Superior temporal gyrus (tissue), 1 donor: ENCODE measurements at regions not wholly inside any gene's neighbourhood (a gene's known extent, or its start where the extent isn't known, plus 50 kb on each side); places are given as distances from the start of the nearest gene placed in this dataset.
A peak's percentile ranks its signal among the peaks of the same experiment; 100 is the strongest.

Experiments used
- DNase-seq: peaks from one replicate; pipeline ENCODE4 v3.0.0-alpha.2; 2016; ENCODE audit errors: extremely low spot score

DNA sequence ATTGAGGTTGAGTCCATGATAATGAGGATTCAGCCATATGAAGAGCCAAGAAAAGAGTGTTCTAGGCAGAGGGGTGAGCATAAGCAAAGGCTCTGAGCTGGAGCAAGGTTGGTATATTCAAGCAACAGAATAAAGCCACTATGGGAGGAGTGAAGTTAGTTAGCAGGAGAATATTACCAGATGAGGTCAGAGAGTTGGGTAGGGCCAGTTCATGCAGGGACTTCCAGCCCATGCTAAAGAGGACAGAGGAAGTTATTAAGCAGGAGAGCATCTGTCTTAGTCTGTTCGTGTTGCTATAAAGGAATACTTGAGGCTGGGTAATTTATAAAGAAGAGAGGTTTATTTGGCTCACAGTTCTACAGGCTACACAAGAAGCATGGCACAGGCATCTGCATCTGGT, 57.1 kb upstream of the ATG10 start:
- no peak for DNase-seq

DNA sequence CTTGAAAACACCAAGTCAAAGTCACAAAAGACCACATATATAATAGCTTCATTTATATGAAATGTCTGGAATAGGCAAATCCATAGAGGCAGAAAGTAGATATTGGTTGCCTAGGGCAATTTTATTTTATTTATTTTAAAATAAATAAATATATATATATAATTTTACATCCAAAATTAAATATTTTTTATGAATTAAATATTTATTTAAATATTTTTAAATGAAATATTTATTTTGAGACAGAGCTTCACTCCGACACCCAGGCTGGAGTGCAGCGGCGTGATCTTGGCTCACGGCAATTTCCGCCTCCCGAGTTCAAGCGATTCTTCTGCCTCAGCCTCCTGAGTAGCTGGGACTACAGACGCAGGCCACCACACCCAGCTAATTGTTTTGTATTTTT, 58.9 kb upstream of the ATG10 start:
- DNase-seq: no peak

DNA sequence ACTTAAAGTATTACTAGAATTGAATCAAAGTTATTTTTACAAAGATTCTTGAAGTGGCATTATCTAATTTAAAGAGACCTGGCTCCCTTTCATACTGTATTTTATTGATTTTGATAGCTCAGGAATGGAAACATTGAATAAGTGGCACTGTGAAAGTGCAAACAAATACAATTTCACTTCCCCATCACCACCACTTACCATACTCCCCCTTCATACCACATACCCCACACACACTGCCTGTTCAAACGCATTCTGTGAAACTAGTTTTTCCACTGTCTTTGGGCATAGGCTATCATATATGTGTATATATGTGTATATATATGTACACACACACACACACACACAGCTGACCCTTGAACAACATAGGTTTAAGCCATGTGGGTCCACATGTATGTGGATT, 62.1 kb upstream of the ATG10 start:
- DNase-seq: no peak

DNA sequence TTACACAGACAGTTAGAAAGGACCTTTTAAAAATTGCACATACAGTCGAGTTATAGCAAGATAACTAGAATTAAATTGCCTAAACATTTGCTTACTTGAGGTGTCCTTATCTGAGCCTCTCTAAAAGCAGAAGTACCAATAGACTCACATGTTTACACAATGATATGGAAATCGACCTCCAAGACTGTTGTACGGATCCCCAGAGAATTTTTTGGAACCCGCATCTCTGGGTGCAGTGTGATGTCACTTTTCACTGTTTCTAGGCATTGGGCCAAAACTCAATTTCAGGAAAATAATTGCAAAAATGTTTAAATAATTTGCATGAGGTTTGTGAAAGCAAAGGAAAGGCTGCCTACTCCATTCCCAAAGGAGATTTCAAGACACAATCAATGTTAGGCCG, 63.1 kb upstream of the ATG10 start:
- DNase-seq: no peak

DNA sequence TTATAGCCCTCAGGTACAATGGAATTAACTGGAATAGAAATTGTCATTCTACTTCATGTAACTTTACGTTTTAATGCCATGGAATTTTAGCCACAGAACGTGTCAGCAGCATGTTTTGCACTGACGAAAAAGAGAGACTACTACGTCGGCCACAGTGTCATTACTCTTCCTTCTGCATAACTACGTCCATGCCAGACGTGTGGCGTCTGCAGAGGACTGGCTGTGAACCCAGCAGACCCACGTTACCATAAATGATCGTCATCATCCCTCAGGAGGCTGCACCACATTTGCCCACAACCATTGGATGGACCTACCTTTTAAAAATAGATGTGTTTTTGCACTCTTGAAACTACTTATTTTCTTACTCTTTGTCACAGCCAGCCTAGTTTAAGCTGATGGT, 63.8 kb upstream of the ATG10 start:
- DNase-seq: no peak

DNA sequence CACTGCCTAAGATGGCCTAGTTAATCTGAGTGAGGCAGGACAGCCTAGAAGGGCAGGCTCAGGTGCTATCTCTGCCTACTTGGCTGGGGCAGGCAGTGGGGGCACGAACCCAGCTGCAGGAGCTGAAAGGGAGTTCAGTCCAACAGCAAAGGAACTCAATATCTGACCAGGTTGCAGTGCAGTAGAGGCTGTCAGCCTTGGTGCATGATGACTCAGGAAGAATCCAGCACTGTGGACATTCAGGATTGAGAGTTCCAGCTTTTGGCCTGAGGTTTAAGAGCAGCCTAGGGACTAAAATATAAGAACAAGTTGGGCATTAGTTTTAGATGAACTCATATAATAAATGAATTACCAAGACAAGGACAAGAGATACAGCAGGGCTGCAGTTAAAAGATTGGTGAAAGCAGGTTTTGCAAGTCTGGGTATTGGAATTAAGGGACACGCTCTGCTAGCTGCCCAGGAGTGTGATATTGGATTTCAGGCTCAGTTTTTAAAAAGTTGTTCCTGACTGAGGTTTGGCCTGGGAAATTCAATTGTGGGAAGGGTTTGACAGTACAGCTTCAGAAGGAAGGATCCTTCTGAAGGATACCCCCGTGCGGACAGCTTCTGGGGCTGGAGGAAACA, 64.7 kb upstream of the ATG10 start:
- DNase-seq: no peak

DNA sequence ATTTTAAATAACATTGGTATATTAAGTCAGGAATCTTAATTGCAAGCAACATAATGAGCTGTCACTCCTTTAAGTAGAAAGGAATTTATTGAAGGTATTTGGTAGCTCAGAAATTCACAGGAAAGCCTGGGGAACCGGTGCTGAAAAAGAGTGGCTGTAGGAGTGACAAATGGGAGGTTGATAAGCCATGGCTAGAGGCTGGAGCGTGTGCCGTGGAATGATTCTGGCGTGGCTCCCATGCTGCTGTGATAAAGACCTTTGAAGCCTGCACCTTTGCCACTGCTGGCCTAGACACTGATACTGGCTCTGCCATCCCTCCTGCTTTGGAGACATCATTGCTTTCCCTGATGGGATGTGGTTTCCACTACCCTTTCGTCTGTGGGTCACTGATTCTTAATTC, 65.7 kb upstream of the ATG10 start:
- no peak for DNase-seq

DNA sequence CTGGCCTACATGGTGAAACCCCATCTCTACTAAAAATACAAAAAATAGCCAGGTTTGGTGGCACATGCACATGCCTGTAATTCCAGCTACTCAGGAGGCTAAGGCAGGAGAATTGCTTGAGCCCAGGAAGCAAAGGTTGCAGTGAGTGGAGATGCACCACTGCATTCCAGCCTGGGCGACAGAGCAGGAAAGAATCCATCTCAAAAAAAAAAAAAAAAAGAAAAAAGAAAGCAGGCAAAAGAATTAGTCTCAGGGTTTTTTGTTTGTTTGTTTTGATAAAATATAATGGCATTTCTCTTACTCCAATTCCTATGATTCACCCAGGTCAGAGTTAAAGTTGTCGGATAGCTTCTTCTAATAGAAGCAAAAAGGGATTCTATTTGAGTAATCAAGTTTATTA, 67.0 kb upstream of the ATG10 start:
- no peak for DNase-seq

DNA sequence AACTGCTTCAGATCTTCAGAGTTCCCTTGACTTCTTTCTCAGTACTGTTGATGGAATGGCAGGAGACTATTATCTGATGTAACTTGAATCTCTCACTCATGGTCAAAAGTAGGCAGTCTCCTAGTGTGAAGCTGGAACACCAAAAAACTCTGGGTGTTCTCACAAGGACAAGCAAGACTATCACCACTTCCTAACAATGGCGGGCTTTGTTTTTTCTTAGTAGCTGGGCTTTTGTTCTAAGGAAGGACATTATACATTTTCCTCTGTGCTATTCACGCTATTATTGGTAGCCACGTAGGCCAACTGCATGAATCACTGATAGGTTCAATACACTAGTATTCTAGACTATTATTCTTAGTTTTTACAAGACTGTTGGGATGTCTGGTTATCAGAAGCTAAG, 67.7 kb upstream of the ATG10 start:
- DNase-seq: peak; percentile 73

DNA sequence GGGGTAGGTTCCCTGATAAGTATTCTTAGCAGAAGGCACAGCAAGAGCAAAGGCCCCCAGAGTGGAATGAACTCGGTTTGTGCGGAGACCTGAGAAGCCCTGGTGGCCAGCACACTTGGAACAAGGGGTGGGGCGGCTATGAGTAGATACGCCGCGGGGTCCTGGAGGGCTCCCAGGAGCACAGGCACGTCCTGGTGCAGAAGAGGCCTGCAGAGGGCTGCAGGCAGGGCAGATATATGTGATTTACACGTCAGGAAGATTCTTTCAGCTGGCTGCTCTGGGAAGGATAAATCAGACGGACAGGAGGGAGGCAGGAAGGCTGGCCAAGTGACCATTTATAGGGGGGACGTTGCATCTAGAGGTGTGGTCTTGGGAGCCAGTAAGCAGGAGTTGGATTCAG, 70.2 kb upstream of the ATG10 start:
- no peak for DNase-seq

DNA sequence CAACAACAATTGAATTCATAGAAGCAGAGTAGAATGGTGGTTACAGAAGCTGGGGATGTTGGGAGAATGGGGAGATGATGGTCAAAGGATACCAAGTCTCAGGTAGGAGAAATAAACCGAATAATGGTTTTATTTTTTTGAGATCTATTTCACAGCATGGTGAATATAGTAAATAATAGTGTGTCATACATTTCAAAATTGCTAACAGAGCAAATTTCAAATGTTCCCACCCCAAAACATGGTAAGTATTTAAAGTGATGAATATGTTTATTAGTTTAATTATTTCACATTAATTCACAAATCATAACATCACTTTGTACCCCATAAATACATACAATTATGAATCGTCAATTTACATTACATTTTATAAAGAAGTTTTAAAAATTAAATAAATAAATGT, 72.7 kb upstream of the ATG10 start:
- no peak for DNase-seq

DNA sequence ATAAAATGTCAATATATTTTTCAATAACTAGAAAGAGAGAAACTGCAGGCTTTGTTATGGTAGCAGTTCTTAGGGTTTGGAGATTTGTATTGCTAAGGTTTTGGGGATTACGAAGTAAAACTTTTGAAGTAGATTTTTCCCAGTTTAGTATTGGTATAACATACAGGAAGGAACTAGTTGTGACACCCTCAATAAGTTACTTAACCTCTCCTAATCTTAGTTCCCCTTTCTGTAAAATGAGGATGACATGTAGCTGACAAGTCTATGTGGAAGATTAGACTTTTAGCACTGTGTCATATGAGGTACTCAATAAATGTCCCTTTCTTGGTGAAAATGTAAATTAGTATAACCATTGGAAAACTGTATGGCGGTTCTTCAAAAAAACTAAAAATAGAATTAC, 73.4 kb upstream of the ATG10 start:
- no peak for DNase-seq

DNA sequence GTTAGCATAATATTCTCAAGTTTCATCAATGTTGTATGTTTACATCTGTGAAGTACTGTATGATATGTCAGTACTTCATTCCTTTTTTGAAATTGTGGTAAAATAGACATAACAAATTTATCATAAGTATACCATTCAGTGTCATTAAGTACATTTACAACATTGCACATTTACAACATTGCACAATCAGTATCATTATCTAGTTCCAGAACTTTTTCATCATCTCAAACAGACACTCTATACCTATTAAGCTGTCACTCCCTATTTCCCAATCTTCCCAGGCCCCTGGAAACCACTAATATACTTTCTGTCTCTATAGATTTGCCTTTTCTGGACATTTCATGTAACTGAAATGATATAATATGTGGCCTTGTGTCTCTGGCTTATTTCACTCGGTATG, 75.1 kb upstream of the ATG10 start:
- no peak for DNase-seq

DNA sequence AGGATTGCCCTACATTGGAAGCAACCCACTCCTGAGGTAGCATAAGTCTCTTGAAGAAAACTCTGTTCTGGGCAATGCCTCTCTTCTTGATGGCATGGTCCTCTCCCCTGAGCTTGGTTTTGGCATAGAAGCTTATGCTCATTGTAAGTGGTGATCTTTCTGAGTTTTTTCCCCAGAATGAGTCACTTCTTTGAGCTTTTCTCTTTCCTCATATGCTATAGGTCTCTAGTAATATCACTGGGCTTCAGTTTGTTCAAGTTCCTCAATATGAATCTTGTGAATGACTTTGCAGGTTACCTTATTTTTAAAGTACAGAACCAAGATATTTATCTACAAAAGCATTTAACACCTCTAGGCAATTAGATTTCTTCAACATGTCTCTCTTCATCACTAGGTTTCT, 76.5 kb upstream of the ATG10 start:
- no peak for DNase-seq

DNA sequence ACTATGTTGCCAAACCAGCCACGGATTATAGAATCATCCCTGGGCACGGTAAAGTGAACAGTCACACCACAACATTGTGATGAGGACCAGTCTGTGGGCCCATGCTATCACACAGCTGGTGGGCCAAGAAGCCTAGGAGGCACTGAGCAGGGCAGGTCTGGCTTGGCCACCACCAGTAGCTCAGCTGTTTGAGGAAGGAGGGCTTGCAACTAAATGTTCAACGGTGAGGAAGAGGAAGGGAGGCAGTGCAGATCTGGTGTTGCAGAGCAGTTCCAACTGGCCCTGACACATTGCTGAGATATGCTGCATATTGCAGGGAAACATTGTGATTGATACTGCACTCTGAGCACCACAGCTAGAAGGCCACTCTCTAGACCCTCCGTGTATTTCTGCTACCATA, 77.9 kb upstream of the ATG10 start:
- DNase-seq: no peak

DNA sequence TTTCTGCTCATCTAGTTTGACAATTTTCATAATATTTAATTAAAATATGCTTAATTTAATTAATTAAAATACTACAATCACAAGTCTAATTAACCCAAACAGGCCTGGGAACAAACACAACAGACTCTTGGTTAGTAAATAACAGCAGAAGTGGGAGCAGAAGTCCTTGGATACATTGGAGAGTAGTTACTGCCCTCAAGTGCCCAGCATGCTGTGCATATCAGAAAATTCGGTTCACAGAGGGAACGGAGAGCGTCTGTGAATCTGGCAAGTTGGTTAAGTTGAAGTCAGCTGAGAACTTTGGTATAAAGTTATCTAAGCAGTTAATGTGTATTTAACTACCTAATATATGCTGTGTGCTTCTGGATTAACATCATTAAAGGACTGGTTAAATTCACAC, 87.0 kb upstream of the ATG10 start:
- DNase-seq: no peak

DNA sequence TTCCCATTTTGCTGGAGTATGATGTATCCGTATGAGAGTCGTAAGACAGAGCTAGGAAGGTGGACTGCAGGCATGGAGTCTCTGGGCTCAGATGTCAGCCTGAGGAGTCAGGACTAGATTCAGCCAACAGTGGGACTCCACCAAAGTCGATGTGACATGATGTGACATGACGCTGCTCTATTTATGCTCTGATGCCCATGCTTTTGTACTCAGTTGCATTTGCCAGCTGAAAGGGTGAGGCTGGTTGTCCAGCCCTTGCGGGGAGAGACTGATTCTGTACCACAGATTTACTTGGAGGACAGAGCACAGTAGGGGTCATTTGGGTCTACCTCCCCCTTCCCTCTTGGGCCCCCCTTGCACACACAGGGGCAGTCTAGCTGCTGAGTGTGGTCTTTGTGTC, 88.5 kb upstream of the ATG10 start:
- no peak for DNase-seq

DNA sequence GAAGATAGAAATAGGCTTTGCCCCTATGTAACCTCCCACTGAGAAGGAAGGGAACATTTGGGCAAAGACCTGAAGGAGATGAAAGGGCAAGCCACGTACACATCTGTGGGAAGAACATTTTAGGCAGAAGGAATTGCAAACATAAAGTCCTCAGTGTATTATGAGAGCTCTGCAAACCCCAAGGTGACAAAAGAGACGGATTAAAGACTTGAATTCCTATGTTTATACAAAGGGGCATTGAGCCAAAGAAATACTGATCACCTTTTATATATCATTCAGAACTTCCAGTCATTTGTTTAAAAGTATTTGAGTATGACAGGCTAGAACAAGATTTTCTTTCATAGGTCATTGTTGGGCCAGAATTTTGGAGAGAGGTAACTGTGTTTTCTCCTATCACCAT, 90.2 kb upstream of the ATG10 start:
- no peak for DNase-seq

DNA sequence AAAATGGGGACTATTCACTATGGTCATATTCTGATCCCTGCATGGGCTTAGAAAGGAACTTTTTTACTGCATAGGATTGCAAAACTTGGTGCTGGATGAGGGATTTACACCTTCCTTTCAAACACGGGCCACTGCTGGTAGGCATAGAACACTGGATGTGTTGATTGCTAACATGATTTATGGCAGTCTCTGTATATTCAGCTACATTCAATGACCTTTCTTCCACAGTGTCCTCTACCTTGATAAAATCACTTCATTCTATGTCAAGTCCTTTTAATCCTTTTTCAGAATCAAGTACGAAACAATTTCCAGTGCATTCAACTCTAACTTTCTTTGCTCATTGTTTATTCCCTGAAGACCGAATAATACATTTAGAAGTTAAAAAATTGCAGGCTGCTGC, 91.9 kb upstream of the ATG10 start:
- no peak for DNase-seq

DNA sequence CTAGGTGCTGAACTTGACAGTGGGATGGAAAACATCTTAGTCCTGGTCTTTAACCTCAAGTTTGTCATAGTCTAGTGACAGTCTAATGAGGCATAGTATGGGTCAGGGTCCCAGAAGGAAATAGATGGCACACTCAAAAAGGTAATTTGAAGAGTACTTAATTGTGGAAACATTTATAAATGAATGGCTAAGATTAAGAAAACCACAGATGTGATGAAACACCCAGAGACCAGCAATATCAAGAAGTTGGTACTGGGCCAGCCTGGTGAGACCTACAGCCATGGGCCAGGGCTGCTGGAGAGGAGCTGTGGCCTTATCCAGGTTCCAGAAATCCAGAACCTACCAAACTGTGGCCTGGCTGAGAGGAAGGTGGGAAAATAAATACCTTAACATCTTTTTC, 93.5 kb upstream of the ATG10 start:
- no peak for DNase-seq

DNA sequence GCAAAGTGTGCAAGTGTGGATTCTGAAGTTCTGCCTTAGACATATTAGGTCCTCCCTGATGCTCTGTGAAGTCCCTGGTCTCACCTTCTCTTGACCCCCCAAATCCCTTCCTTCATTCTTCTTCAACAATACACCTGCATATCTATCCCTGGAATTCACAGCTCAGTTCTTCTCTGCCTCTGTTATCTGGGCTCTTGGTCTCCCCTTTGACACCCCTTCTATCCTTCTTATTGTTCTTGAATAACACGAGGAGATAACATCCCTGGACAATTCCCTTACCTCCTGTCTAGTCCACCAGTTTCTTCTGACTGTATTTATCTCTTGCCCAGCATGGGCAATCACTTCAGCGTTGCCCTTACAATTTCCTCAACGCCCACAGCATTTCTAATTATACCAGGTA, 104.8 kb upstream of the ATG10 start:
- no peak for DNase-seq

DNA sequence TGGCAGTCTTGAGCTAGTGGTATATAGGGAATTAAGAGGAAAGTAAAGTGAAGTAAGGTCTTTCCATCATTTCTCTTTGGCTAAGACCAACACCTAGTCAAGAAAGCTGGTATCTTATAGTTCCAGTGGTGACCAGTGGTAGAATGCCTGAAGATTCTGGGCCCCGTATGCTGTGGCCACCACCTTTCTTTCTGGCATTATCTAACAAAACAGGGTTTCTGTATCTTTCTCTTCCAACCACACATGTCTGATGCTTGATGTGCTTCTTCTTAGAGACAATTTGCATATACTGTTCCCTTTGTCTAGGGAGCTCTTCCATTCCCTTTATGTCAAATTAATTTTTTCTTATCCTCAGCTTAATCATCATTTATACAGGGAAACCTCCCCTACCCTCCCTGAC, 109.9 kb upstream of the SSBP2 start:
- no peak for DNase-seq

DNA sequence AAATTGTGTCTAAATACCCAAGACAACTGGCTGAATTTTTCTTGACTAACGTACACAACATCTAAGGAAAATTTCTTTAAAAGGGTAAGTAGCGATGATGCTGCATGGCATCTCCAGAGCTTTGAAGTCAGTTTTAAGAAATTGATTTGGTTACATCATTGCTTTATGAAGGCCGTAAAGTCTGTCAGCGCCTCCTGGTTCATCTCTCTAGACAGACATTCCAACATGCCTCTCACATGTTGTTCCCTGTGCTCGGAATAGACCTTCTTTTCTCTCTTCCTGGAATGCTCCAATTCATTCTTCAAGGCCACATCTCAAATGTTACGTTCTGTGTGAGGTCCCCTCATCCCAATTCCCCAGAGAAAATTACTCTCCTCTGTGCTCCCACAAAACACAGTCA, 108.7 kb upstream of the SSBP2 start:
- no peak for DNase-seq
